ENCODE measurements at regions not wholly inside any gene's neighbourhood (a gene's known extent, or its start where the extent isn't known, plus 50 kb on each side); places are given as distances from the start of the nearest gene placed in this dataset.

- no peak for TF ChIP-seq CTCF (IDR thresholded peaks at IDR 0.05)
- no peak for TF ChIP-seq ZFX (IDR thresholded peaks at IDR 0.05; ENCODE audit: borderline replicate concordance)
These were observed 242.9 kb downstream of the CSNK1G3 start for GRCh38 chr5:123754908-123755307.

Data from 22Rv1 (cell line).